GM18505 (cell line): ENCODE measurements at regions not wholly inside any gene's neighbourhood (a gene's known extent, or its start where the extent isn't known, plus 50 kb on each side); places are given as distances from the start of the nearest gene placed in this dataset.

Experiments
- ATAC-seq: cut with Tn5 transposase; IDR thresholded peaks from one replicate; pipeline ENCODE4 v1.9.1; 2021; ENCODE audit not compliant: unreplicated experiment
- POLR2A ChIP-seq: IDR thresholded peaks from 4 replicates; pipeline ENCODE4 v1.6.1; 2011; ENCODE audit warnings: borderline replicate concordance; ENCODE audit not compliant: insufficient read depth, insufficient read length; ENCODE audit errors: extremely low read depth

DNA sequence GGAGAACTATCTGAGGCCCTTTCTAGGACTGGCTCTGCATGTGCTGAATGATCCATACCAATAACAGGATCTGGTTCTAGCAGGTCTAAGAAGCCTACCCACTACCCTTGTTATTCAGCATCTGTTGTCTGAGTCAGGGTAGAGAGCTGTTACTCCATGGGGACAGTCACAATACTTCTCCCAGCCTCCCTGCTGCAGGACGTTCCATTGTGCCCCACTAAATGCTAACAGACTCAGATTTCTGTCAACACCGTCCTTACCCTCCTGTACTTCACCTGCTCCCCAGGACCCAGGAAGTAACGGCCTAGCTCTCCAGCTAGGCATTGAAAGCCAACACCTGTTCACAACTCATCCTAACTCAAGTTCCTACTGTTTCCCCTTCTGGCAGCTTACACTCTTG is 719.7 kb upstream of the ID2 start:
- no peak for TF ChIP-seq POLR2A
- ATAC-seq, result no peak

- TF ChIP-seq POLR2A, result no peak
- ATAC-seq, result no peak
Observed at GRCh38 chr2:7963787-7964186, 718.1 kb upstream of the ID2 start.

DNA sequence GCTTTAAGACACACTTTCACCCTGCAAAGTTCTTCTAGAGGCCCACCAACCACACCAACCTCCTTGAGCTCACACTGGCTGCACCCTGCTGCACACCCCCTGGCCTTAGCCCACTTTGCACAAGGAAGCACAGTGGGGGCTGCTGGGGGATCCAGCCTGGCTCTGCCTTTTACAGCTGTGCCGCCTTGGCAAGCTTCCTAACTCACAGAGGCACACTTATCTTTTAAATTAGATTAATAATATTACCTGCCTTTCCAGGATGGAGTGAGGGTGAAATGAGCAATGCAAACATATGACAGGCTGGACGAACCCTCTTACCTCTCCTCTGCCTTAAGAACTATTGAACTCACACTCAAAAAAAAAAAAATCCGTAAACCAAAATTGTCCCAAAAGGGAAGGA is 715.8 kb upstream of the ID2 start:
- TF ChIP-seq POLR2A, result no peak
- no peak for ATAC-seq

DNA sequence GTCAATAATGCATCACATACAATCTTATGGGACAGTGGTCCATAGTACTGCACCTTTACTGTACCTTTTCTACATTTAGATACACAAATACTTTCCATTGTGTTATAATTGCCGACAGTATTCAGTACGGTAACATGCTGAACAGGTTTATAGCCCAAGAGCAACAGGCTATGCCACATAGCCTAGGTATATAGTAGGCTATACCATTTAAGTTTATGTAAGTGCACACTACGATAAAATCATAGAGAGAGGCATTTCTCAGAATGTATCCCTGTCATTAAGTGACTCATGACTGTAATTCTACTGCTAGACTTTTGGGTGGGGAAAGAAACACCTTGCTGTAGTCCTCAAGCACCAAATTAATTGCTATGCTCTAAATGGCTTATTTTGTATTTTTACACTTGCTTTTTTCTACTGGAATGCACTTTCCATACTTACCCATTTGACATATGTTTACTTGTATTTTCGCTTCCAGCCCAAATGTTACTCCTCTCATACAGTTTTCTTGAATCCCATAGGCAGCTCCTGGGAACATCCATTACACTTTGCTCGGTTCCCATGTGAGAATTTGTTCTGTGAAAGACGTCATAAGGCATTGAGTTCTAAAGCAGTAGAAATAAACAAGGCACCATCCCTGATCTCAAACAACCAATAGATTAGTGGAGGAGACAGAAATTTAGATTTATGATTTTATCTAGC is 714.0 kb upstream of the ID2 start:
- ATAC-seq, result no peak
- TF ChIP-seq POLR2A, result no peak

DNA sequence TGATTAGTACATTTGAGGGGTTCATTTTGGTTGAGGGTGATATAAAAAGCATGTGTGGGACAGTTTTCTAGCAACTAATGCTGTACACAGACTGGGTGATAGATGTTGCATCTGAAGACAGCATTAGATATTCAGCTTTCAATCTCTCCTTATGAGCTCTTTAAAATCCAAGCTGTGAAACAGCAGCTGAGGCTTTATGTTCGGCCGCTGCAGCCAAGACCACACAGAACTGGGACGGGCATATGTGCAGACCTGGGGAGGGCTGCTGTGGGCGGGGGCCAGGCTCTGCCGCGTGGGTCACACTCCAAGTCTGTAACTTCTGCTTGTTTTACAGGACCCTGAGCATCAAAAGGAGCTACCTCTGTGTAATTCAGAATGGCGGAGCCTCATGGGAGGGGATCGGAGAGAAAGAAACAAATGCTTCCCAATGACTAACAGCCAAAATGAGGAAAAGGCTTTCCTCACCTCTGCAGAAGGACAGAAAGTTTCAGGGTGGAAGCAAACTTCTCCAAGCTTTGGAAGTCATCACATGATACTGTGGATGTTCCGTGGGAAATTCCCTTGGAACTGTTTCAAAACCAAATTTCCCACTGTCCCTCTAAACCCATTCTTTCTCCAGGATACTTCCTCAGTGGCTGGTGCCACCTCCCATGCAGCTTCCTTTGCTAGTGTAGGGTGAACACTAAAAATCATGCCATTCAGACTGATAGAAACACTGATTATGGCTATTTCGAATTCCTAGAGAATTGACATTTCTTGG is 711.9 kb upstream of the ID2 start:
- no peak for TF ChIP-seq POLR2A
- ATAC-seq, result no peak

- ATAC-seq, result no peak
- no peak for TF ChIP-seq POLR2A
Observed at GRCh38 chr2:7971248-7971647, 710.6 kb upstream of the ID2 start.

DNA sequence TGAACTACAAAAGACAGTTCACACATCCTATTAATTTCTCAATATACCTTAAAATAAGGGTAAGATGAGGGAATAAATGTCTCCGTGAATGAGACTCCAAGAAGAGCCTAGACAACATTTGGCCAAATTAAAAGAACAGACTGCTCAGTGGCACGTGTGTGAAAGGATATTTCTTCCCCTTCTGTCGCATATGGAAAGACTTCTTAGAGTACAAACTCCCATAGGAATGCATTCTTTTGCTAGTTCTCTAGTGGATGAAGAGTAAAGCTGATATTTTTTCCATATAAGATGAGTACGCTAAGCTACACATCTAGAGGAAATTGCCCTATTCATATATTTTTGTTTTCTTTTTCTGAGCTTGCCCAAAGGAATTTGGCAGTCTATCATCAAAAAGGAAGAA is 710.0 kb upstream of the ID2 start:
- no peak for TF ChIP-seq POLR2A
- no peak for ATAC-seq

DNA sequence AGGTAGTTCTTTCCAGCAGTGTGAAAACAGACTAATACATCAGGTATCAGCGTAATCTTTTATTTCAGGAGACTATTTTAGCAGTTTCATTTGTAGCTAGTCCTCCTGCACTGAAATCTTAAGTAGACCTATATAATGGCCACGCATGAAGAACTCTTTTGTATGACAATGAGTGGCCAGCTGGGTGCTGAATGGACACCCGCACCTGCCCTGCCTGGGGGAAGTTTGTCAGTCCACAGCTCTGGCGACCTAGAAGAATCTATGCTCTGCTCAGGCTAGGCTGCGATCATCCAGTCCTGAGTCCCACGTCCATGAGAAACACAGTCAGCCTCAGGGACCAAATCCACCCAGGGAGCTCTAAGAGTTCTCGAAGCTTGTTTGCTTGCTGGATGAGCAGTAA is 709.2 kb upstream of the ID2 start:
- no peak for TF ChIP-seq POLR2A

DNA sequence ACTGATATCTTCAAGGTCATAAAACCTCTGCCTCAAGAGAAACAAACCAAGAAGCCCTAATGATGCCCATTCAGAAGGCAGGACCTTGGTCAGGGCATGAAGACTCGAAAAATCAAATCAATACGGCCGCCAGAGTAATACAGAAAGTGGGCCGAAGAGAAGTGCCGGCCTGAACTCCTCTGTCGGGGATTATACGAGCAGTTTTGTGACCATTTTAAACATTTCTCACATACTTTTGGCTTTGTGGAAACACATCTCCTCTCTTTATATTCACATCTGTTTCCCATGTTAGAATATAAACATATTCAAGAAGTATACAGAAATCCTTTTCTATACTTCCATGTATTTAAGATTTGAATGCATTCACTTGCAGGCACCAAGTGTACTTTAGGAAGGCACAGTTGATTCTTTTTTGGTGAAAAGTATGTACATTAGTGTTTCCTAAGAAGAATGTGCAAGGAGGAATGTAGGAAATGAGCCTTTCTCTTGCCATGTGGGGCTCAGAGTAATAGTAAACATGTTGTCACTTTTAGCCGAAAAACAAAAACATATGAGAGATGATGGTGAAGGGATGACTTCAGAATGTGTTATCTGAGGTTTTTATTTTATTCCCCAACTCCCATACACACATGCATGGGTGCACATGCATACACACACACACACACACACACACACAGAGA is 707.9 kb upstream of the ID2 start:
- TF ChIP-seq POLR2A, result no peak
- ATAC-seq, result no peak

More for the DNA sequence above, 709.2 kb upstream of the ID2 start:
- ATAC-seq, result no peak

- no peak for TF ChIP-seq POLR2A
- no peak for ATAC-seq
Observed at GRCh38 chr2:7974936-7975335, 706.9 kb upstream of the ID2 start.

DNA sequence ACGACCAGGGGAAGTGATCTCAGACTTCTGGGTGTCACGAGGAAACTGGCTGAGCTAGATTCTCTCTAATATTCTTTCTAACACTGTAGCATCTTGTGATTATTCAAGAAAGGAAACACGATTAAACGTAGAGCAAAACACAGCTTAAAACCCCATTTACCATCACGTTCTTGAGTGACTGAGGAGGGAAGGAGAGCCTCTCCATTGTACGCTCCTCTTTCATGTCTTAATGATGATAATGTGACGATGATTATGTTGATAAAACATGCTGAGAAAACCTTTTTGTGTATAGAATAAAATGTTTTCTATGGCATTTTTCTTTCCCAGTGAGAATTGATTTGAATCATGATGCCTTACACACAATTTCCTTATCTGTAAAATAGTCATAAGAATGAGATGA is 705.6 kb upstream of the ID2 start:
- no peak for ATAC-seq
- TF ChIP-seq POLR2A, result no peak

GRCh38 chr2:7977981-7978380 is 703.9 kb upstream of the ID2 start:
- TF ChIP-seq POLR2A, result no peak
- no peak for ATAC-seq

DNA sequence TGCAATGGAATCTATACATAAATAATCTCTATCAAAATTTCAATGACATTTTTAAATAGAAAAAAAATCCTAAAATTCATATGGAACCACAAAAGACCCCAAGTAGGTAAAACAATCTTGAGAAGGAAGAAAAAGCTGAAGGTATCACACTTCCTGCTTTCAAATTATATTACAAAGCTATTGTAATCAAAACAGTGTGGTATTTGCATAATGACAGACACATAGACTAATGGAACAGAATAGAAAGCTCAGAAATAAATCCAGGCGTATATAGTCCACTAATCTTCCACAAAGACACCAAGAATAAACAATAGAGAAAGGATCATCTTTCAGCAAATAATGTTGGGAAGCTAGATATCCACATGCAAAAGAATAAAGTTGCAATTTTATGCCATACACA is 699.8 kb upstream of the ID2 start:
- no peak for ATAC-seq
- TF ChIP-seq POLR2A, result no peak

DNA sequence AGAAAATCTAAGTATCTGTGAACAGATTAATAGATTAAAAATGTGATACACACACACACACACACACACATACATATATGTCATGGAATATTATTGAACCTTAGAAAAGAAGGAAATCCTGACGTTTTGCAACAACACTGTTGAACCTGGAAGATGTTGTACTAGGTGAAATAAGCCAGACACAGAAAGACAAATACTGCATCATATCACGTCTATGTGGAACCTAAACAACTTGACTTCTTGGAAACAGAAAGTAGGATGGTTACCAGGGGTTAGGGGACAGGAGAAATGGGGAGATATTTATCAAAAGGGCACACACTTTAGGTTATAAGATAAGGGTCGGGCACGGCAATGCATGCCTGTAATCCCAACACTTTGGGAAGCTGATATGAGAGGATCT is 698.4 kb upstream of the ID2 start:
- TF ChIP-seq POLR2A, result no peak
- no peak for ATAC-seq
